ENCODE measurements at regions not wholly inside any gene's neighbourhood (a gene's known extent, or its start where the extent isn't known, plus 50 kb on each side); places are given as distances from the start of the nearest gene placed in this dataset.

- TF ChIP-seq ZNF274 (IDR thresholded peaks at IDR 0.05; ENCODE audit: low read depth, low read length) (no peak), SUZ12 (IDR thresholded peaks at IDR 0.05; ENCODE audit: extremely low read depth, insufficient read depth, insufficient read length) (no peak)
Measured at GRCh38 chr11:19519353-19519752, 193.3 kb upstream of the NAV2 start.
